Natural killer cell (primary cell): ENCODE measurements at regions not wholly inside any gene's neighbourhood (a gene's known extent, or its start where the extent isn't known, plus 50 kb on each side); places are given as distances from the start of the nearest gene placed in this dataset.

ENCODE experiments used
- ATAC-seq, 3 donors: fragments of 150-1000 bp in 2 of 3; fragments of 200-7000 bp in 1 of 3; cut with Tn5 transposase; 1 replicate in 1 of 3; 2 replicates in 2 of 3; pipeline ENCODE4 v1.10.0; 2021; ENCODE audit warnings: mild to moderate bottlenecking in 2 of 3, moderate library complexity in 2 of 3
- DNase-seq, 2 donors: peaks; one replicate each; pipeline versions ENCODE4 v3.0.0 to v3.0.0-alpha.2; 2013 to 2021; ENCODE audit warnings: mixed read lengths in 1 of 2
- H3K27ac ChIP-seq: one replicate; pipeline ENCODE4 v1.5.1; 2013; ENCODE audit warnings: mild to moderate bottlenecking, low read length
- H3K27me3 ChIP-seq: one replicate; pipeline ENCODE4 v1.6.1; 2013; ENCODE audit warnings: low read length; ENCODE audit not compliant: control insufficient read depth, insufficient read depth
- H3K36me3 ChIP-seq: one replicate; pipeline ENCODE4 v1.6.1; 2013; ENCODE audit warnings: low read length; ENCODE audit not compliant: control insufficient read depth, insufficient read depth
- H3K4me1 ChIP-seq: one replicate; pipeline ENCODE4 v1.6.1; 2013; ENCODE audit warnings: low read length; ENCODE audit not compliant: control insufficient read depth, insufficient read depth
- H3K4me3 ChIP-seq: one replicate; pipeline ENCODE4 v1.5.1; 2013; ENCODE audit warnings: low read length
- H3K9me3 ChIP-seq: one replicate; pipeline ENCODE4 v1.6.1; 2013; ENCODE audit warnings: low read length; ENCODE audit not compliant: control insufficient read depth, insufficient read depth
- H3K27ac Mint-ChIP-seq, 2 donors: one replicate each; pipeline ENCODE4 v1.8.0; 2022; ENCODE audit warnings: mild to moderate bottlenecking in 2 of 2, mixed read lengths in 2 of 2, moderate library complexity in 1 of 2
- H3K27me3 Mint-ChIP-seq, 2 donors: one replicate each; pipeline ENCODE4 v1.8.0; 2022; ENCODE audit warnings: low read depth in 2 of 2, mixed read lengths in 2 of 2
- H3K36me3 Mint-ChIP-seq: one replicate; pipeline ENCODE4 v1.8.0; 2022; ENCODE audit warnings: mixed read lengths
- H3K4me1 Mint-ChIP-seq, 2 donors: one replicate each; pipeline ENCODE4 v1.8.0; 2022; ENCODE audit warnings: mixed read lengths in 2 of 2
- H3K4me3 Mint-ChIP-seq: one replicate; pipeline ENCODE4 v1.8.0; 2022; ENCODE audit warnings: mild to moderate bottlenecking, moderate library complexity, mixed read lengths
- H3K9me3 Mint-ChIP-seq, 2 donors: one replicate each; pipeline ENCODE4 v1.8.0; 2022; ENCODE audit warnings: mixed read lengths in 2 of 2
- WGBS: methylation state at CpG from one replicate; pipeline ENCODE4 v1.1.7; 2013; ENCODE audit warnings: missing lambda C conversion rate; ENCODE audit not compliant: insufficient coverage; 5-methylcytosine and 5-hydroxymethylcytosine counted together
- intact Hi-C: fragments of 100-400 bp; cut with micrococcal nuclease; formaldehyde crosslinking; loops from one replicate; pipeline ENCODE4 v1.14.2; 2022
- TF ChIP-seq, protein P1 (sequence below): fragments of 200-600 bp; IDR thresholded peaks from one replicate; pipeline ENCODE4 v1.8.0; 2022; ENCODE audit warnings: antibody characterized with exemption

- WGBS = 95% methylated on average over 6 of the region's 6 CpGs
- Mint-ChIP-seq H3K27me3 (peaks cover 0 to 5% of the 10 kb centered on the region in 2 donors), H3K4me1 (peaks cover 0 to 5% of the 10 kb centered on the region in 2 donors), H3K9me3 (no peaks in the 10 kb centered on the region), H3K4me3 (no peak overlapping the region), H3K27ac (no peak overlapping the region), H3K36me3 (no peaks in the 10 kb centered on the region)
- H3K27me3 ChIP-seq = no peaks in the 10 kb centered on the region
- H3K9me3 ChIP-seq = no peaks in the 10 kb centered on the region
- no peak for ATAC-seq
- no peak for DNase-seq
- no peaks in the 10 kb centered on the region for H3K36me3 ChIP-seq
- TF ChIP-seq, protein P1, sequence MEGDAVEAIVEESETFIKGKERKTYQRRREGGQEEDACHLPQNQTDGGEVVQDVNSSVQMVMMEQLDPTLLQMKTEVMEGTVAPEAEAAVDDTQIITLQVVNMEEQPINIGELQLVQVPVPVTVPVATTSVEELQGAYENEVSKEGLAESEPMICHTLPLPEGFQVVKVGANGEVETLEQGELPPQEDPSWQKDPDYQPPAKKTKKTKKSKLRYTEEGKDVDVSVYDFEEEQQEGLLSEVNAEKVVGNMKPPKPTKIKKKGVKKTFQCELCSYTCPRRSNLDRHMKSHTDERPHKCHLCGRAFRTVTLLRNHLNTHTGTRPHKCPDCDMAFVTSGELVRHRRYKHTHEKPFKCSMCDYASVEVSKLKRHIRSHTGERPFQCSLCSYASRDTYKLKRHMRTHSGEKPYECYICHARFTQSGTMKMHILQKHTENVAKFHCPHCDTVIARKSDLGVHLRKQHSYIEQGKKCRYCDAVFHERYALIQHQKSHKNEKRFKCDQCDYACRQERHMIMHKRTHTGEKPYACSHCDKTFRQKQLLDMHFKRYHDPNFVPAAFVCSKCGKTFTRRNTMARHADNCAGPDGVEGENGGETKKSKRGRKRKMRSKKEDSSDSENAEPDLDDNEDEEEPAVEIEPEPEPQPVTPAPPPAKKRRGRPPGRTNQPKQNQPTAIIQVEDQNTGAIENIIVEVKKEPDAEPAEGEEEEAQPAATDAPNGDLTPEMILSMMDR = no peak
- H3K4me1 ChIP-seq = no peaks in the 10 kb centered on the region
- H3K27ac ChIP-seq = no peak overlapping the region
- intact Hi-C loops = no loop called here
- no peak overlapping the region for H3K4me3 ChIP-seq
Observed at GRCh38 chr7:24039991-24040624, 243.9 kb upstream of the NPY start.

DNA sequence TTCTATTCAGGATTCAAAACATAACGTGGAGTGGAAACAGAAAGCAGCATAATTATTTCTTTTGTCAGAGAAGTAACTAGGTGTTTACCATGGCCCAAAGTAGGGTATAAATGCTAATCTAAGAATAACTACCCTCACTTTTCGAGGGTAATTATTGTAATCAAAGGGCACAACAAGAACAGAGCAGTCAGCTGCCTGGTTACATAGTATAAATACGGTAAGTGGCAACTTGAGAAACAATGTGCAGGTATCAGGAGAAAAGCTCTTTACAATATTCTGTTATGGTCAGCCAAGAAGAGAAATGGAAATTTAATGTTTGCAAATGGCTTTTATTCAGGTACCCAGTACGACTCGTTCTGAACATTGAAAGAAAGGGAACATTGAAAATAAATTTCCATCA is 242.0 kb upstream of the NPY start:
- Histone ChIP-seq H3K9me3 (no peaks in the 10 kb centered on the region), H3K4me1 (no peaks in the 10 kb centered on the region), H3K4me3 (no peak overlapping the region), H3K36me3 (no peaks in the 10 kb centered on the region), H3K27me3 (no peaks in the 10 kb centered on the region), H3K27ac (no peak overlapping the region)
- no peaks in the 10 kb centered on the region for H3K4me1 Mint-ChIP-seq
- no peaks in the 10 kb centered on the region for H3K36me3 Mint-ChIP-seq
- WGBS = 93% methylated on average over 5 of the region's 5 CpGs
- no peaks in the 10 kb centered on the region for H3K9me3 Mint-ChIP-seq
- H3K27ac Mint-ChIP-seq = no peak overlapping the region
- H3K27me3 Mint-ChIP-seq = peaks cover 0 to 5% of the 10 kb centered on the region in 2 donors
- H3K4me3 Mint-ChIP-seq = no peak overlapping the region
- DNase-seq (no peak), ATAC-seq (no peak)
- TF ChIP-seq, protein P1 = no peak
- intact Hi-C loops = no loop called here

DNA sequence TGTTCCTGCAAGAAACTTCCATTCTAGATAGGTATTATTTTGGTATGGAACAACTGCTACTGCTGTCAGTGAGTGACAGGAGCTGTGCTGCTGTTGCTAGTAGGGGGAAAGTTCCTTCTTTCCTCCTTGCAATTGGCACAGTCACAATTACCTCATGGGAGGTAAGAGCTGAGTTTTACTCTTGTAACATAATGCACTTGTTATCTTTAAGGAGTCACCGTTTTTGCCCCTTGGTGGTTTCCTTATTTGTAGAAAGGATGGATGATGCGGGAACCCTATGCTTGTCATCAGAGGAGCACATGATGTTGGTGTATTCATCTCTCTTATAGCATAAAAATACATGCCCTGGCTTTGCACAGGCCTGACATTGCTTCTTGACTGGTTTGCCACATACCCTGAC is 234.7 kb upstream of the NPY start:
- no peak overlapping the region for H3K27ac ChIP-seq
- H3K36me3 ChIP-seq = no peaks in the 10 kb centered on the region
- Mint-ChIP-seq H3K4me1 (no peaks in the 10 kb centered on the region), H3K36me3 (no peaks in the 10 kb centered on the region), H3K27me3 (peaks cover 12 to 38% of the 10 kb centered on the region in 2 donors), H3K4me3 (no peak overlapping the region), H3K27ac (no peak overlapping the region), H3K9me3 (peaks cover 3% of the 10 kb centered on the region in 2 donors)
- no peak for DNase-seq
- H3K27me3 ChIP-seq = no peaks in the 10 kb centered on the region
- no peaks in the 10 kb centered on the region for H3K4me1 ChIP-seq
- intact Hi-C loops = no loop called here
- H3K9me3 ChIP-seq = no peaks in the 10 kb centered on the region
- no peak for ATAC-seq
- WGBS = 71% methylated on average over 2 of the region's 2 CpGs
- H3K4me3 ChIP-seq = no peak overlapping the region
- TF ChIP-seq, protein P1 = no peak

GRCh38 chr7:24050991-24051560 is 232.9 kb upstream of the NPY start:
- Histone ChIP-seq H3K27me3 (no peaks in the 10 kb centered on the region), H3K4me1 (no peaks in the 10 kb centered on the region), H3K9me3 (no peaks in the 10 kb centered on the region), H3K36me3 (no peaks in the 10 kb centered on the region), H3K4me3 (no peak overlapping the region), H3K27ac (no peak overlapping the region)
- peaks cover 3% of the 10 kb centered on the region in 2 donors for H3K9me3 Mint-ChIP-seq
- ATAC-seq = no peak
- DNase-seq = no peak
- no peak overlapping the region for H3K4me3 Mint-ChIP-seq
- TF ChIP-seq, protein P1 = no peak
- no peak overlapping the region for H3K27ac Mint-ChIP-seq
- intact Hi-C loops = no loop called here
- H3K36me3 Mint-ChIP-seq = no peaks in the 10 kb centered on the region
- WGBS = 85% methylated on average over 6 of the region's 7 CpGs
- H3K27me3 Mint-ChIP-seq = peaks cover 20 to 46% of the 10 kb centered on the region in 2 donors
- H3K4me1 Mint-ChIP-seq = no peaks in the 10 kb centered on the region
